ENCODE measurements at regions not wholly inside any gene's neighbourhood (a gene's known extent, or its start where the extent isn't known, plus 50 kb on each side); places are given as distances from the start of the nearest gene placed in this dataset.

DNA sequence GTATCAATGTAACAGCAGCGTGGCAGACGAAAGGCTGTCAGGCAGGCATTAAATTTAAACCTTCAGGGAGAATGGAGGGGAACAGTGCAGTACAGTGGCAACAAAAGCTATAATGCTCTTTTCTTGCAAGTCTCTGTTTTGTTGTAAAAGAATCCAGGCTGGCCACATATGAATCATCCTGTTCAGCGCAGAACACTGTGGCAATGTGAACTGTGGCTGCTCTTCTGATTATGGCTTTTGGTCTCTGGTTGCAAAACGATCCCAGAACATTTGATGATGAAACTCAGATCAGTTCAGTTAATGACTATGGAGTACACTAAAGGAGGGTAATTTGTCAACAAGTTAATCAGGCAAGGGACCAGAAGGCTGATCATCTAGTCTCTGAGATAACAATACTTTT is 219.7 kb upstream of the SGO1 start:
- TF ChIP-seq, protein P1, sequence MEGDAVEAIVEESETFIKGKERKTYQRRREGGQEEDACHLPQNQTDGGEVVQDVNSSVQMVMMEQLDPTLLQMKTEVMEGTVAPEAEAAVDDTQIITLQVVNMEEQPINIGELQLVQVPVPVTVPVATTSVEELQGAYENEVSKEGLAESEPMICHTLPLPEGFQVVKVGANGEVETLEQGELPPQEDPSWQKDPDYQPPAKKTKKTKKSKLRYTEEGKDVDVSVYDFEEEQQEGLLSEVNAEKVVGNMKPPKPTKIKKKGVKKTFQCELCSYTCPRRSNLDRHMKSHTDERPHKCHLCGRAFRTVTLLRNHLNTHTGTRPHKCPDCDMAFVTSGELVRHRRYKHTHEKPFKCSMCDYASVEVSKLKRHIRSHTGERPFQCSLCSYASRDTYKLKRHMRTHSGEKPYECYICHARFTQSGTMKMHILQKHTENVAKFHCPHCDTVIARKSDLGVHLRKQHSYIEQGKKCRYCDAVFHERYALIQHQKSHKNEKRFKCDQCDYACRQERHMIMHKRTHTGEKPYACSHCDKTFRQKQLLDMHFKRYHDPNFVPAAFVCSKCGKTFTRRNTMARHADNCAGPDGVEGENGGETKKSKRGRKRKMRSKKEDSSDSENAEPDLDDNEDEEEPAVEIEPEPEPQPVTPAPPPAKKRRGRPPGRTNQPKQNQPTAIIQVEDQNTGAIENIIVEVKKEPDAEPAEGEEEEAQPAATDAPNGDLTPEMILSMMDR (conservative IDR thresholded peaks at IDR 0.05; ENCODE audit: low read length): no peak
- no peak for TF ChIP-seq EZH2phosphoT487 (IDR thresholded peaks at IDR 0.05; ENCODE audit: borderline replicate concordance)

Data from Loucy (cell line).